SIG-M5 (cell line): ENCODE measurements at regions not wholly inside any gene's neighbourhood (a gene's known extent, or its start where the extent isn't known, plus 50 kb on each side); places are given as distances from the start of the nearest gene placed in this dataset.

Source experiments
- DNase-seq: peaks from one replicate; lab custom pipeline; 2025; lab: John Stamatoyannopoulos, UW

DNA sequence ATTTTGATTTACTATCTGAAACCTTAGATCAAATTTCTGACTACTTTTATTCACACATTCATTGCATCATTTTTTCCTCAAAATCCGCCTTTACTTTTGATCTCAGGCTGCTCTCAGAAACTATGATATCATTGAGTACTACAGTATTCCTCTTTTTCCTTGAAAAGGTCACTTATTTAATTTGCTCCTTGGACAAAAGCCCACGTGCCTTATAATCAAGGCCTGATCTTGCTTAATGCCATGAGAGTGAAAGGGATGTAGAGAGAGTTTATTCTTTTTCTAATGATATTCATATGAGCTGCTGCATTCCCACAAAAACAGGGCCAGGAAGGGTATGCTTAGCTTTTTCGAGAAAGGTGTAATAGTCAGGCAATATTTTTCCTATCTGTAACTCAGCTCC, 327.0 kb downstream of the ETS1 start:
- DNase-seq = no peak

DNA sequence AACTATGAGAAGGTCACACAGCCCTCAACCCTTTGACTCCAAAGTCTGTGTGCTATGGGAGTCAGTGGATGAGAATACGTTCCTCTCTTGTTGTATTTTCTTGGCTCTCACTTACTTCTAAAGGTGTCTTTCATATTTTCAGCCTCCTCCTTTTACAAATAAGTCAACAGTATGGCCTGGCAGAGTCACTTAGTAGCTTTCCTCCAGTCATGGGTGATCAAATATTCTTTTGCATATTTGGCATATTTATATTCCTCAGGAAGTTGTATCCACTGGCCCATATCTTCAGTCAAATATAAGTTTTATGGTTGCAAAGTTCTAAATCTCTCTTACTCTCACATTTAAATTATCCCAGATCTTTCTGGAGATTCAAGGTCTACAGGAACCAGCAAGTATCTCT, 327.5 kb downstream of the ETS1 start:
- no peak for DNase-seq

DNA sequence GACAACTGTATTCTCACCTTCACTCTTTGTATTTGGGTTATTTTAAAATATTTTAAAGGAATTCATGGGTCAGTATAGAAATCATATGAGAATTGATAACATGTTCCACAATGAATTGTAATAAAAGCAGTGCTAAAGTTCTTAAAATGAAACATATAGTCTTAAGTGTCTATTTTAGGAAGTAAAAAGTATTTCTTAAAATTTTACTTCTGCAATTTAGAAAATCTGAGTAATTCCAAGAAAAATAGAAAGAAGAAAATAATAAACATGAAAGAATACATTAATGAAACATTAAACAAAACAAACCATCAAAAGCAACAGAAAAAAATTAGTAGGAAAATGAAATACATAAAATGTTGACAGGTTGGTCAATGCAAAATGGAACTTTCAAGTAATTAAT, 332.4 kb downstream of the ETS1 start:
- no peak for DNase-seq

DNA sequence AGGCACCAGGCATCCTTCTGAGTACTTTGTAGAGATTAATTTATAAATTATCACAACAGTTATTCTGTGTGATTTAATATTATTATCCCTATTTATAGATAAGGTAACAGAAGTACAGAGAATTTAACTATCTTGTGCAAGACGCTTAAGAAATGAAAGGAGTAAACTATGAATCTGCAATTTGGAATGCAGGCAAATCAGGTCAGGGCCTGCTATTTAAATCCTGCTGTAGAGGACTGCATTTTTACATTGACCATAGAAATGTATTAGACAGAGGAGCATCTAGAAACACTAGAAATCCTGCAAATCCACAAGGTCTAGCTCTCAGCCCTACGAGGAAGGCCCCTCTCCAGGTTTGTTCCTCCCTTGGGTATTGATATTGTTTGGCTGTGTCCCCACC, 336.2 kb downstream of the ETS1 start:
- DNase-seq = no peak

DNA sequence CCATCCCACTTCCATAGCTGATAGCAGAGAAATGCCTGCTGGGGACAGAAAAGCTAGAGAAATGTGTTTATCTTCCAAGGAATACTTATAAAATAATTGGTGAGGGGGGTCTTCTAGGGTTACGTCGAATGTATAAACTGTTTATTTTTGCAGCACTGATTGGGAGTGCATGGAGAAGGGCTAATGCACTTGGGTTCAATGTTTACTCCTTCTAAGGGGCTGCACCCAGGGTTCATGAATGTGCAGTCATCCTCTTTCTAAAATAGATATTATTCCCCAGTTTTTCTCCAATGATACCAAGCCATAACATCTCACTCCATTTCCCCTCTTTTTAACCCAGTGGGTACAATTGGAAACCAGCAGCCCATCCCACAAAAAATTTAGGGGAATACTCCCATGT, 336.9 kb downstream of the ETS1 start:
- DNase-seq = no peak

DNA sequence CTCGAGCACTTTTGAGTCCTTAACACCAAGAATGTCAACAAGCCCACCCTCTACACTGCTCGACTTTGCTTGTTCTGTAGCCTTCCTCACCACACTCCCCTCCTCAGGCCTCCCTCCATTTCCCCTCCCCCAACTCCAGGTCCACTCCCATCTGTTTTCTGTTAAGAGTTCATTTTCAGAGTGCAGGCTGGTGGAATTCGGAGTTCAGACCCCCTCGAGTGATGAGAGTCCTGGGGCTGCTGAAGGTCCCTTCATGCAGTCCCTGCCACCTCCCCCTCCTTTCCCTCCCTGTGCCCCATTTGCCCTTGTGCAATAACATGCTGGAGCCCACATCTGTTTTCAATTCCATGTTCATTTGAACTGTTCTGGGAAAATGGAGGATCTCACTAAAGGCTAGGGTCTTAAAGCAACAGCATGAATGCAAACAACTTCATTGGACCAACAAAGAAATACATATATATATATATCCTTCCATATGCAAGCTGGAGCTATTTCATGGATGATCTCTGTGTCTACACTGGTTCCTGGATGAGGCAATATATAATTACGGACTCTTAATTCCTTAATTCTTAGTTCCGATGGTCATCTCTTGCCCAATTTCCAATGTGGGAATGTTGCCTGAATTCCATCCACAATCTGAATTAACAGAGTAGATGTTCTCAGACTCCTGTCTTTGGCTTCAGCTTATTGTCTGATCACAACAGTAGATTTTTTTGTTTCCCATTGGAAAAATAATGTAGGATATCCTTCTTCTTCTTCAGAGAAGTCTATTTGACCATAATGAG, 340.4 kb downstream of the ETS1 start:
- DNase-seq = no peak

DNA sequence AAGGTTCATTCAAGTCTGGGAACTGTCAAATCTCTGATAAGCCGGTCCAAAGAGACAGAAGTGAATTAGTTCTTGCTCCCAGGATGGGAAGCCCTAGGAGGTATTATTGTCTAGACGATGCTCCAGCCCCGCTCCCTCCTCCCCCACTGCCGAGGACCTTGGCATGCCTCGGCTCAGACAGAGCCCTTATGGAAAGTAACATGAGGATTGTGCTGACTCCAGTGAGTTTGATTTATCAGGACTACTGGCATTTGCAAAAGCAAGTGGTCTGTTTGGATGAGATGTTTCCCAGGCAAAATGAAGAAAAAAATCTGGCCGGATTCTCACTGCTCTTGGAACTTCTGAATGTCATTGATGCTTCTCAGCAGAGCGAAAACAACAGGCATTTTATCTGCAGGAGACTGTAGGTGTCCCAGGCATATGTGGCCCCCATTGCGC, 341.0 kb downstream of the ETS1 start:
- DNase-seq = no peak

DNA sequence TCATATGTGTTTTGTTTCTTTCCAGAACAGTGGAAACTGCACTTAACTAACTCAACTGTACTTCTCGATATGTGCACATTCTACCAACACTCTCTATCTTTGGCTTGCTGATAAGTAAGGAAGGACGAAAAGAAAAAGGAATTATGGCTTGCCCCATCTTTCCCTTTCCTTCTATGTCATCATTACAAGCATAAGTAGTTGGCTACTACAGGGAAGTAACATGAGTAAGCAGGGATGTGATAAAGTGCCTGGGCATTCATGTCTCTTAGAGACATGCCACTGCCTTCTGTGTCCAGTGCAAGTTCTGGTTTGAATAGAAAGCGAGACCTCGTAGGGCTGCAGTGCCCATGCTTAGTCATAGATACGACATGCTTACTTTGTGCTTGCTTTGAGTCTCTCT, 342.5 kb downstream of the ETS1 start:
- no peak for DNase-seq

DNA sequence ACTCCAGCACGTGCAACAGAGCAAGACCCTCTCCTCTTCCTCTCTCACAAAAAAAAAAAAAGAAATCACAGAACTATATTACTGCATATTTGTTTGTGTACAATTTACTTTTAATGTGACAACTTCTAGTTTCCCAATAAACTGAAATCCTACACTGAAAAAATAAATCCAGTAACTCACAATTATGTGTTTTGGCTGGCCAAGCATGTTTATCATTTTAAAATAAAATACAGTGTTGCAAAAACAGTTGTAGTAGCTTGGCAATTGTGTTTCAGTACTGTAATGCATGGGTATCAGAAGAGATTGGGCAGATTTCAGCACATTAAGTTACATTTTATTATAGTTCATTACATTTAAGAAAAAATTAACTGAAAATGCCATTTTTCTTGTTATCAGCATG, 344.9 kb downstream of the ETS1 start:
- no peak for DNase-seq

DNA sequence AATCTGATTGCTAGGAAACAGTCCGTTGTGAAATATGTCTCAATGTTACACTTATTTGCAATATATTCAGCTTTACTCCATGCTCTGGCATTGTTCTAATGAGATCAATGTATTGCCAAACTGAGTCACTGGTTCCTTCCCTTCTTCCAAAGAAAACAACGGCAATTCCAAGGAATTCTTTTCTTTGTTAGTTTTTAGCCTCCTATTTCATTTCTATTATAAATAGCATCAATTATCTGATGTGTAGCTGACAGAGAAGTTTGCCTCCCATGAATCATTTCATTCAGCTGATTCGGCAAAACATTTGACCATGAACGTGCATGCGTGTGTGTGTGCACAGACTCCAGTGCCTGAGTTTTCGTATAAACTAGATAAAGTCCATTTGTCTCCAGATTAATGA, 346.8 kb downstream of the ETS1 start:
- DNase-seq = no peak

DNA sequence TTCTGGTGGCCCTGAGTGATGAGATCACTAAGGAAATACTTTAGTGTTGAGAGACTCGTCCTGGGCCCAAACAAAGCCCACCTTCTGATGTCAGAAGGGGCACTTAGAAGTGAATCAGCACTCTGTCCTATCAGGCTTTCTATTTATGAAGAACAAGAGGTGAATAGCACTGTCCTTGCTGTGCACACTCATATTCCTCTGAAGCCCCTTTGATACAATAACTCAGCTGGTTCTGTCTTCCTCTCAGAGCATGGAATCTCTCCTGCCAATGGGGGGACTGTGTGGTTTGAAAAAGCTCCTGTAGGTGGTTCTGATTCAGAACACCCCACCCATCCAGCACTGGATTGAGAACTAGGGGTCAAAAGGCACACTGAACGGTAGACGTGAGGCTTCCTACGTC, 348.1 kb downstream of the ETS1 start:
- DNase-seq = no peak

DNA sequence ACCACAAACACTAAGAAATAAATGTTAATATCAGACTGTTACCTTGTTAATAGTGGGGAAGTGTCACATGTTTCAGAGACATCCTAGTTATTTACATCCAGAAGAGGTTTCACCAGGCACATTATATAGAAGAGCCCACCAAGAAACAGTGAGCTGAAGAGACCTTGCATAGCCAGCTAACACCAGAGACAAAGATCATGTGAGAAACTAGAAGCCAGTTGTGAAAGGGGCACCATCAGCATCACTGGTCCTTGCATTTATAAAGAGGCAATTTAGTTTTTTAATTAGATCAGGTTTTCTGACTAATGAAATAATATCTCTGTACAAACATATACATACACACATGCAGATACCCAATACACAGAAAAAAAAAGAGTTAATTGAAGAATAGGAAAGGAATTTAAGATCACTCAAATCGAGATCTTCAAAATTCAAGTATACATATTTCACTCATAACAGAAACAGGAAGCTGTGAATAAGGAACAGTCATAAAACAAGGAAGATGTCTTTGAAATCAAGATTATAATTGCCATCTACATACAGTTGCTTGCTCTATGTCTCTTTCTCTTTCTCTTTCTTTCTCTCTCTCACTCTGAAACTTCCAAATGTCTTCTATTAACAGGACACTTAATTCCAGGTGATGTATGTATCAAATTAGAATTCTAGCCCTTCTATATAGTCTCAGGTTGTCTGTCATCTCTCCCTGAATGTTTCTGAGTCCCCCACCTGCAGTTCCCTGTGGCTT, 348.7 kb downstream of the ETS1 start:
- no peak for DNase-seq

DNA sequence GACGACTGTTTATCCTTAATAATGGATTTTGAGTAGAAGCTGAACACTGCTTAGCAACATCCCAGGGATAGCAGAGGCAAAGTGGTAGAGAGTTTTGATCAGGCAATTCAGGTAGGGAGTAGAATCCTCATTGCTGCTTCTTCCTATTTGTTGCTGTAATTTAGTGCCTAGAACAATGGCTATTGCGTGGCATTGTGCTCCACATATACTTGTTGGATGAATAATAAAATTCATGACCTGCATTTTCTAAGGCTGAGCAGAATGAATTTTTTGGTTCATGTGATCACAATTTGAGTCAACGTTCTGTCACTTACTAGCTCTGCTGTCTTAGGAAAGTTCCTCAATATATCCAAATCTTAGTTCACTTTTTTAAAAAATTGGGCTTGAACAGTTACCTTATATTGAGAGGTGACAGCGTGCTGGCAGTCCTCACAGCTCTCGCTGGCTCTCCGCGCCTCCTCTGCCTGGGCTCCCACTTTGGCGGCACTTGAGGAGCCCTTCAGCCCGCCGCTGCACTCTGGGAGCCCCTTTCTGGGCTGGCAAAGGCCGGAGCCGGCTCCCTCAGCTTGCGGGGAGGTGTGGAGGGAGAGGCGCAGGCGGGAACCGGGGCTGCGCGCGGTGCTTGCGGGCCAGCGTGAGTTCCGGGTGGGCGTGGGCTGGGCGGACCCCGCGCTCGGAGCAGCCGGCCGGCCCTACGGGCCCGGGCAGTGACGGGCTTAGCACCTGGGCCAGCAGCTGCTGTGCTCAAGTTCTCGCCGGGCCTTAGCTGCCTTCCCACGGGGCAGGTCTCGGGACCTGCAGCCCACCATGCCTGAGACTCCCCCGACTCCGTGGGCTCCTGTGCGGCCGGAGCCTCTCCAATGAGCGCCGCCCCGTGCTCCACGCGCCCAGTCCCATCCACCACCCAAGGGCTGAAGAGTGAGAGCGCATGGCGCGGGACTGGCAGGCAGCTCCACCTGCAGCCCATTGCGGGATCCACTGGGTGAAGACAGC, 350.6 kb downstream of the ETS1 start:
- DNase-seq = no peak

DNA sequence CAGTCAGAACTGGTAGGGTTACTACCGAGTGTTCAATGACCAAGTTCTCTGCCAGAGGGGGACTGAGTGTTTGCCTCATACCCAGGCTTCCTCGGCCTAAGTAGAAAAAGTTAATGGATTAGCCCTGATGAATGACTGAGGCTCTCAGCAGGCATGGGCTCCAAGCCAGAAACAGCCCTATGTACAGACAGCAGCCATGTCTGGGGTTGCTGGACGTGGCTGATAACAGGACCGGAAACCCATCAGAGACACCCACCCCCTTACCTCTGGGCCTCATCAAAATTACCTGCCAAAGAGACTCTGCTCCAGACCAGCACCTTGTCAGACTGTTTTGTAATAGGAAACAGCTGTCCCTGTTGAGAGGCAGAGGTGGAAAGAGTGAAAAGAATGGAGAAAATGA, 351.4 kb downstream of the ETS1 start:
- no peak for DNase-seq

DNA sequence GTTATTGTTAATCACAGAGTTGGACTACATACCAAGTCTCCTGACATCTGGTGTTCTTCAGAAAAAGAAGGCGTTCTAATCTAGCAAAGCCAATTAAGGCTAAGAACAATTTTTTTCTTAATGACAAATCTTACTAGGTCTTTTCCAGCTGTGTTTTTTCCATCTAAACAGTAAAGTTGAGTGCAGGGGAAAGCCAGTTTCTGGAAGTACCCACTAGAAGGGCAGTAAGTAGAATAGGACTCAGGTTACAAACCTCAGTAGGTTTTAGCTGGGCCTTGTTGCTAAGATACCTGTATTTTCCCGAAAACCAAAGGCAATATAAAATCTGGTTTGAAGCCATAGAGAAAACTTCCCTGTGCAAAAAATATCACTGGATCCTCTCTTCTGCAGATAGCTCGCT, 351.9 kb downstream of the ETS1 start:
- no peak for DNase-seq

DNA sequence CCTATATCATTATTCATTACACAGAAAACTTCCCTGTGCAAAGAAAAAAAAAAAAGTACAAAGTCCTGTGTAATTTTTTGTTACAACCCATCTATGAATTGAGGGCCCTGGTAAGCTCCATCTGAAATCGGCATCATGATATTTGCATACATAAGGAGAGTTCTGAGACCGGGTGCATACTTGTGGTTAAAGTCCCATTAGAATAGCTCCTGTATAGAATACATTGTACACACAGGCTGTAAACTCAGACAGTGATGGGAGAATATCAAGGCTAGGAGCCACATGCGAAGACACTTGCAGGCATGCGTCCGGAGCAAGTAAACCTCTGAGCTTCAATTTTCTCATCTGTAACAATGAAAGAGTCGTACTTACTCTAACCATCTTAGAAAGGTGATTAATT, 353.2 kb downstream of the ETS1 start:
- no peak for DNase-seq

DNA sequence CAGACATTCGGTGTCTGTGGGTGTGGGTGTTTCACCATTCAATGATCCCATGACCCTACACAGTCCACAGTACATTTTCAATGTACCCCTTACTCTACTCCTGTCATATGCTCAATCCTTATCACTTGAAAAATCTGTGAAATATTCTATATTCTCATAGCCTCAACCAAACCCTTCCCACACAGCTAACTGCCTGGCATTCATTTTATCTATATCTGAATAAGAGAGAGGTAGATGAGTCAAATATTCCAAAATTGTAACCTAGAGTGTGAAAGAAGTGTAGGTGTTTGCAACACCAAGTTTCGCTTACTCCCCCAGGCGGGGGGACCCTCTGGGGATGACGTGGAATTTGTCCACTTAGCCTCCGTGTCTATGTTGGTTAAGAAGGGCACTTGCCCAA, 354.8 kb downstream of the ETS1 start:
- DNase-seq = no peak

DNA sequence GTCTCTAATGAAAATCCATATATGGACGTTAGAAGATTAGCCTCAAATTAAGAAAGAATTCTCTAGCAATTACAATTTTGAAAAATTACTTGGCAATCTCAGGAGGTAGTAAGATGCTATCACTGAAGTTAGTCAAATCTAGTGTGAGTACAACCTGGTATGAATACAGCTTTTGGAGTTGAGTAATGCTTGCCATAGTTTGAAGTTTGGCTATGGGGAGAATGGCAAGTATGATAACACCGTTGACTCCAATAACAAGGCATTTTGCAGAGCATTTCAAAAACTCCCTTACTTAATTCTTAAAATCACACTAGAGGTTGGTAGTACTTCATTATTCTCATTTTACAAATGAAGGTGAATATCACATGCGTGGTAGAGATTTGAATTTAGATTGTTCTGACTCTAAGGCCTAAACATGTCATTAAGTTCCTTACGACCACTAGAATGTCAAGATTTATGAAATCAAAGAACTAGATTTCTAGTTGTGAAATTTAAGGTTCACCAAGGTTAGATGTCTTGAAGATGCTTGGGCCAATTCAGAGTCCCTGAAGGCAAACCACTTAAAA, 355.4 kb downstream of the ETS1 start:
- no peak for DNase-seq

DNA sequence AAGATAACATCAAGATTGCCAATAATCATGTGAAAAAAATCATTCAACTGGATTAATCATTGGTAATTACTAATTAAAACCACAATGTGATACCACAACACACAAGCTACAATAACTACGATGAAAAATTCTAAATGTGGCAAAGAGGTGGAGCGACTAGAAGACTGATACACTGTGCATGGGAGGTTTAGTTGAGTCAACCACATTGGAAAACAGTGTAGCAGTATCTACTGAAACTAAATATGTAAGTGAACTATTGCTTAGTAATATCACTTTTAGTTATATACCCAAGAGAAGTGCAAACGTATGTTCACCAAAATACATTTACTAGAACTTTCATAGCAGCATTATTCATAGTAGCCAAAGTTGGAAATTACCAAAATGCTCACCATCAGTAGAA, 359.9 kb downstream of the ETS1 start:
- DNase-seq = no peak

DNA sequence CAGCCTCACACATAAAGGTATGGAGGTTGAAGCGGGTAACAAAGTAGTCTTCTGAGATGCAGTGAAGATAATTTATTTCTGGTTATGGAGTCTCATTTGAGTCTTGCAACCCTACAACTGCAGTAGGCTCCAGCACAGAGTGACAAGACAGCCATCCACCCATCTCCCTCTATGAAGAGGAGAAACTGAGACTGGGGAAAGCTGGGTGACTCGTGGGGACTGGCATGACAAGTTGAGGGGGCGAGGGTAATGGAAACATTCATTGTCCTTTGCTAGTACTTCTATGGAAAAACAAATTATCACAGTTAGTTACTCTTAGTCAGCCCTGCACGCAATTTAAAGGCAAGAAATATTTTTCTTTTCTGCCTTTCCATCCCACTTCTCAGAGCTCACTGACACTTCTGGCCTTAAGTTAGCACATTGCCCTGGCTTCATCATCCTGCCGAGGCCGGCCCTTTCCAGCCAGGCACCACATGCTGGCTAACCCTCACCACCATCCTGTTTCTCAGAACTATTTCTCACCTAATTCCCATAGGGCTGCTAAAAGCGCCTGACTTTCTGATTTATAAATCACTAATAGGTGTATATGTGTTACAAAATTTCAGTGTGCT, 361.1 kb downstream of the ETS1 start:
- DNase-seq = no peak

DNA sequence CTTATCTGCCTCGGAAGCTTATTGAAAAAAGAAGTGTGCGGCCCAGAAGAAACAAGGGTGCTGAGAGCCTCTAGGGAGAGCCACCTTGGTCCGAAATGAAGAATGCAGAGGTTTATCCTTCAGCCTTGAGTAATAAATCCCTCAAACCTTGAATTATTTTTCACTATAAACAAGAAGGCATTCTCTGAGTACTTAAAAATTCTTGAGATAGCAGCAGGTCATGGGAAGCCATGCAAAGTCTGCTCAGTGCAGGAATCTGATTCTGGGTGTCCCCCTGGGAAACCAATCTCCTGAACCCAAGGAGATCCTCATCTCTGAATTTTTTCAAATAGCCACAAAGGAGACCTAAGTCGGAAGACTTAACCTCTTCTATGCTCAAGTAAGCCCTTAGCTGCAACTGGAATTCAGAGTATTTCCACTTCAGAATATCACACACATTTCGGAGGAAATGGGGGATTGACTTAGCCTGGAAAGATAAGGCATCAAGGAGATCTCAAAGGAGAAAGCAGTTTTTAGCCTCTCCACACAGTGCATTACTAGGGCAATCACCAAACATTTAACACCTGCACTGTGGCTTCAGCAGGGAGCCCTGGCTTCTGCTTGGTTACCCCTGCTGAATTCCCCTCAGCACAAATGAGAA, 365.0 kb downstream of the ETS1 start:
- no peak for DNase-seq
